ENCODE measurements at regions not wholly inside any gene's neighbourhood (a gene's known extent, or its start where the extent isn't known, plus 50 kb on each side); places are given as distances from the start of the nearest gene placed in this dataset.

DNA sequence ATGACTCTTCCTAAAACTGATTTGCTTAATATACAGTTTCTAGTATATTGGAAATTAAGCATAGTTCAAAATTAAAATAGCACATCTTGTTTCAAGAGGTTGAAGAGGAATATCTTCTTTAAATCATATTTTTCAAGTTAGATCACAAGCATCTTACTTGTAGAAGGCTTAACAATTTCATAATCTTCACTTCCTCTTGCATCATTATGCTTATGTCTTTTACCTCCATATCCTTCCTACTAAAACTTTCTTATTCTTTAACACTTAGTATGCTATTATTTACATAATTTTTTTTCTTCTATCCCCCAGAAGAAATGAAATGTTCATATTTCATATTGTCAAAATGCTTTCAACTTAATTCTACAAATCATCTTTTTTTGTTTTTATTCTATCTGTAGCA is 1354.9 kb upstream of the TMEFF2 start:
- DNase-seq (ENCODE audit: low spot score): no peak

DNA sequence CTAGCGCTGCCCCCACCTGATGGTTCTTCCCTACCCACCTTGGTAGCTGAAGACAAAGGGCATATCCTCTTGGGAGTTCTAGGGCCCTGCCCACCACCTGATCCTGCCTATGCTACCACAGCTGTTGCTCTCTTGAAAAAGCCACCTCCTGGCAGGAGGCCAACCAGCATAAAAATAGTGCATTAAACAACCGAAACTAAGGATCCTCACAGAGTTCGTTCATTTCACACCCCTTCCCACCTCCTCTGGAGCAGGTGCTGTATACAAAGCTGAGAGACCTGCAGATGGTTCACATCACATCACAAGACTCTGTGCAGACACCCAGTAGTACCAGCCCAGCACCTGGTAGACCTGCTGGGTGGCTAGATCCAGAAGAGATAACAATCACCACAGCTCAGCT is 1348.0 kb upstream of the TMEFF2 start:
- no peak for DNase-seq (ENCODE audit: low spot score)

DNA sequence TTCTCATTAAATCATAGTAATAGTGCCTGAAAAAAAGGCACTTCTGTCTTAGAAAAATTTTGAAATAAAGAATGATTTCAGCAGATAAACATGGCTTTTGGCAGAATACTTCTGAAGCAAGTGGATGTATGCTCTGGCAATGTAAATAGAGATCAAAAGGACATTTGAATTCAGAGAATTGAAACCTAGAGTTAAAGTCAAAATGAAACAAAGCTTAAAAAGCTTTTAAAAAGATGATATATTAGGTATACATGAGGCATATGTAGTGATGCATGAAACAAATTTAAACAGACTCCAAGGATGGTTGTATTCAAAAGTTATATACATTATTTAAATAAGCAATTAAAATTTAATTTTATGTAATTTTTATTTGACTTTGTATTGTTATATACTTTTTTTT is 1344.5 kb upstream of the TMEFF2 start:
- DNase-seq (ENCODE audit: low spot score): no peak

DNA sequence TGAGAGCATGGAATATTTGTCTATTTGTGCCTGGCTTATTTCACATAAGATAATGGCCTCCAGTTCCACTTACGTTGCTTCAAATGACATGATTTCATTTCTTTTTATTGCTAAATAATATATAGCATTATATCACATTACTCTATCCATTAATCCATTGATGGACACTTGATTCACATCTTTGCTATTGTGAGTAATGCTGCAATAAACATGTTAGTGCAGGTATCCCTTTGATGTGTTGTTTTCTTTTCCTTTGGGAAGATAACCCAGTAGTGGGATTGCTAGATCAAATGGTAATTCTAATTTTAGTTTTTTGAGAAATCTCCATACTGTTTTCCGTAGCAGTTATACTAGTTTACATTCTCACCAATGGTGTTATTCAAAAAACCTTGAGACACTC is 1343.3 kb upstream of the TMEFF2 start:
- no peak for DNase-seq (ENCODE audit: low spot score)

DNA sequence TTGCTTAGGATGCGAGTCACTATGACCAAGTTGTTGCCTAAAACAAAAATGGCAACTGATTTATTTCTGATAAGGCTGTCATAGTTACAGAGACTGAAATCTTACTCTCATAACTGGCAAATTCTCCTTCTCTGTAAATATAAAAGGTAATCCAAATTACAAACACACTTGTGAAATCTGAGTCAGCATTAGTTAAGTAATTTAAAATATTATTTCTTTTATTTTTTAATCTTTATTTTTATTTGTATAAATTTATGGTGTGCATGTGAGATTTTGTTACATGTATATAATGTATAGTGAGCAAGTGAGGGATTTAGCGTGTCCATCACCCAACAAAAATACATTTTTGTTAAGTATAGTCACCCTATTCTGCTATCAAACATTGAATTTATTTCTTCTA is 1342.8 kb upstream of the TMEFF2 start:
- DNase-seq (ENCODE audit: low spot score): no peak

DNA sequence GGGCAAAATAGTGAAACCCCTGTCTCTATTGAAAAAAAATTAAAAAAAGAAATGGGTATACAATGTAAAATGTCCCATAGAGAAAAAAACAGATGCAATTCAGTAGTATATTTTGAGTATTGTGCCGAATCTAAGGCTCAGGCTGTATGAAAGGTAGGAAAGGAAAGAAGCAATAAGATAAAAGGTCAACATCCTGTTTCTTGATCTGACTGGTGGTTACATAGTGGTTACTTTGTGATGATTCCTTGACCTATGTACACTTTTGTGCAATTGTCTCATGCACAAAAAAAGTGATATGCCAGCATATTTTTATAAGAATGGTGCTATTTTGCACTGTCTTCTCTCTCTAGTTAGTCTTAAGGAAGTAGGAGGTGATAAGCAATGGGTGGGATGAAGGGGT is 1333.7 kb upstream of the TMEFF2 start:
- DNase-seq (ENCODE audit: low spot score): no peak

DNA sequence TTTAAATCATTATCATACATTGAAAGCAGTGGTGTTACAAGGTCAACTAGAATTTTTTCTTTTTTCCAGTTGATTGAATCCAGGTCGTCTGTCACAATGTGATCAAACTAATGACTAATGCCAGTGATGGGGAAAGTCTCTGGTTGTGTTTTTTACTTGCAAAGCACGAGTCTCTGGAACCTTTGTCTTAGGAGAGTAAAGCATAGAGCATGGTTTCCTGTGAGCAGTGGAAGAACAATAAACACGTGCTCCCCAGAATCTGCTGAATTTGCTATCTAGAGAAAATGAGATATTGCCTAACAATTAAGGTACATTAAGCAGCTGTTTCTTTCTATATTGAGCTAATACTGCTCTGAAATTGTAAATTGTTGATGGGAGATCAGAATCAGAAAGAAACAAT is 1332.4 kb upstream of the TMEFF2 start:
- no peak for DNase-seq (ENCODE audit: low spot score)

DNA sequence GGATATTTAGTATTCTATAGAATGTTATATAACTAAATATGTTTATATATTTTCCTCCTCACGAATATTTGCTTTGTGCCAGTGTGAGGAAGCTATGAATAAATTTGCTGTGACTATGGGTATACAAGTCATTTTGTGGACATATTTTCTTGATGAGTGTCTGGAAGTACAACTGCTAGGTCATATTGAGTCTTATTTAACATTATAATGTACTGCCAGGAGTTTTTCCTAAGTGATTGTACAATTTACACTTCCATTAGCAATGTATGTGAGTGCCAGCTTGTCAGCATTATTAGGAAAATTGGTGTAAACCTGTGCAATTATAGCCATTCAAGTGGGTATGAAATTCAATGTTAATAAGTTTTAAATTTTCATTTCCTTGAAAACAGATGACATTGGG is 1328.9 kb upstream of the TMEFF2 start:
- DNase-seq (ENCODE audit: low spot score): no peak

DNA sequence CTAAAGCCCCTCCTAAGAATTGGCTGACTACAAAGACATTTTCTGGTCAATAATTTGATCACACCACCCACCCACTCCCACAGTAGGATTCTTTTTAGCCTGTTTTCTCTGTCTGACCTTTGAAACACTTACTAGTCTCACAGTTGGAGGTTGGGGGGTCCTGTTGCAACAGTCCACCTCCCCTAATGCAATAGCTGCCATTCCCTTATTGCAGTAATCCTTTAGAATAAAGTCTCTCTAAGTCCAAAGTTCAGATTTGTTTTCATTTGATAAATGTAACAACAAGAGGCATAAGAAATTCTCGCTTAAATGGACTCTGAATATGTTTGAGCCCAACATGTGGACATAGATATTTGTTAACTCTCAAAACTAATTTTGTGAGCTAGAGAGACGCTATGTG is 1326.8 kb upstream of the TMEFF2 start:
- no peak for DNase-seq (ENCODE audit: low spot score)

DNA sequence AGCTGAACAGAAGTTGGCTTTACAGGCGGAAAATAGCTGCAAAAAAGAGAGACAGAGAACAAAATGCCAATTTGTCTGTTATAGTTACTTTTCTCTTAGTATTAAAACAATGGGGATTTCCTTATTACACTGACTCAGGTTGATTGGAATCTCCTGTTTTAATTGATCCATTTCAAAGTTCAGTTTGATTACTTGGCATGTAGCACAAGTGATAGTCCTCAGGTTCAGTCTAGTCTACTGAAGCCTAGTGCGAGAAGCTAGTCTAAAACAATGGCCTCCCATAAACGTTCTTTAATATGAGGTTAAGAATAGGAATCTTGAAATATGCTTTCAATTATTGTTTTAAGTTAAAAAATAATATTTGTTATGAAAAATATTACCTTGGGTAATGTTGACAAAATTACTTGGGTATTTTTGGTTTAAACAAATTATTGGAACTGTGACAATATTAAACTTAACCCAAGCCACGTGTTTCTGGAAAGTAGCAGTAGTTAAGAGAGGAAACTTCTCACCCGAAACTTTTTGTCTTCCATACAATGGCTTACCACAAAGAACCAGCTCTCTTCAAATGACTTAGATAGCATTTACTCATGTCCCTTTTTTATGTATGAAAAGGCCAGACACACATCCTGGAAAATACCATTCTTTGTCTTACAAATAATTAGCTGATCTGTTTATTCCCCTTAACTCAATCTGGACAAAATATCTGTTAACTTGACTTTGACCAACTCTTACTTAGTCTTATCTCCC is 1326.2 kb upstream of the TMEFF2 start:
- DNase-seq (ENCODE audit: low spot score): no peak

DNA sequence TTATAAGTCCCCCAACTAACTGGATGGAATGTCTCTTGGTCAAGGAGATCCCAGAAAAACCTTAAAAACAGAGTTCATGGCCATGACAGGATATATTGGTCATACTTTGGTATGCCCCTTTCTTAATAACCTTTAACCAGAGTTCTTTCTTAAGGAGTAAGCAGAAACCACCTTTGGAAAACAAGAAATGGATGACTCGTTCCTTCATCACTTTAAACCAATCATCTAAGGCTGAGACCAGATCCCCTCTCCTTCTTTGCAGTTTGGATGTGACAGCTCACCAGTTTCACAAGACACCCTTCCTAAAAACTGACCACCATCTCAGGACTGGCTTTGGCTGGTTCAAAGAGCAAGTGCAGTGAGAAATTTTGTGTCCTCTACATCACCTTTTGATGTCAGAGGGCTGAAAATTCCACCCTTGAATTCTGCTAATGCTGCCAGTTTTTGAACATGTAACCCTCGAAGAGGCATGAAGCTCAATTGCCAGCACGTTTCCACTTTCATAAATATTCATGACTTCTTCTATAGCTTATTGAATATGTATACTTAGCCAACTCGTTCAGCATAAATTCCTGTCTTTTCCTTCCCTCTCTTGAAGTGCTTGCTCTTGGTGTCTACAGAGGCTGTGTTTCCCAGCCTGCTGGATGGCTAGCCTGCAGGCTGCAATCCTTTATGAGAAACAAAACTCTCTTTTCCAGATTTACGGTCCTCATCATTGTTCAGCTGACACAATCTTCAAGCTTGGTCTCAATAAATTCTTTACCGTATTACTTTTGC is 1323.5 kb upstream of the TMEFF2 start:
- no peak for DNase-seq (ENCODE audit: low spot score)

DNA sequence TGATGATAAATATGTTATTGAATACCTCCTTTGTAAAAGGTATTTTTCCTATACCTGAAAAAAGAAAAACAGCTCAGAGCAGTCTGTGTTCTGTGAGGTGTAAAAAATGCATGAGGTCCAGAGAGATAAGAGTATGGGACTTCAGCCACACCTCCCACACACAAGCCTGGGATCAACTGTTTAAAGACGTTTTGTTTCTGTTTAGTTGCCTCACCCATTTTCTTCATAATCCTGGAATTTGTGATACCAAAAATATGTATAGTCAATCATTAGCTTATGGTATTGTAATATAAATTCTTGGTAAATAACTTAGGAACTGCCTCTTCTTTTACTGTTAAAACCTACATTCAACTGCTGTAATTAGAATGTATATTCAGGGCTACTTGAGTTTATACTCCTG is 1322.9 kb upstream of the TMEFF2 start:
- no peak for DNase-seq (ENCODE audit: low spot score)

DNA sequence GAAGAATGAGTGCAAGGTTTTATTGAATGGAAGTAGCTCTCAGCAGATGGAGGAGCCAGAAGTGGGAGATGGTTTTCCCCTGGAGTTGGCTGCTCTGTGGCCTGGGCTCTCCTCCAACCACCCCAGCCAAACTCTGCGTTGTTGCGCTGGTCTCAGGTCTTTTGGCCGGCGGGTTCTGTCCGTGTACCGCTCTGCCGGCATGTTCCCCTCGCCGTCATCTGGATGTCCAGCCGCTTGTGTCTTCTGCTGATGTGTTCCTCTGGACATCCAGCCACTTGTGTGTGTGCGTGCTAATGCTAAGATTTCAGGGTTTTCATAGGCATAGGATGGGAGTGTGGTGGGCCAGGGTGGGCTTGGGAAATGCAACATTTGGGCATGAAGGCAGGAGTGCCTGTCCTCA is 1311.3 kb upstream of the TMEFF2 start:
- DNase-seq (ENCODE audit: low spot score): no peak

DNA sequence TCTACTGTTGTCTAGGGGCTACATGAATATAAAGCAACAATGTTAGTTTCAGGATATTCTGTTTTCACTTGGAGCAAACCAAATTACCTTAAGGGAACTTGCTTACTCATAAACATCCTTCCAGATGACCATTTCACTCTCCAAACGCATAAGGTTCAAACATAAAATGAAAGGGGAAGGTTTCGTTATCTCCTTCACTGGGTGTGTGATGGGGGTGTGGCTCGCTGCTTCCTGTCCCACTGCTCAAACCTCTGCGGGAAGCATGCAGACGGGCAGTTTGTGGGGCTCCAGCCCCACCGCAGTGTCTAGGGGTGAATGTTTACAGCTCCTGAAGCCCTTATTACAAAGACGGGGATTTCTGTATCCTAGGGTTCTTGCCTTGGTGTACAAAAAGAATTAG is 1310.9 kb upstream of the TMEFF2 start:
- DNase-seq (ENCODE audit: low spot score): no peak

DNA sequence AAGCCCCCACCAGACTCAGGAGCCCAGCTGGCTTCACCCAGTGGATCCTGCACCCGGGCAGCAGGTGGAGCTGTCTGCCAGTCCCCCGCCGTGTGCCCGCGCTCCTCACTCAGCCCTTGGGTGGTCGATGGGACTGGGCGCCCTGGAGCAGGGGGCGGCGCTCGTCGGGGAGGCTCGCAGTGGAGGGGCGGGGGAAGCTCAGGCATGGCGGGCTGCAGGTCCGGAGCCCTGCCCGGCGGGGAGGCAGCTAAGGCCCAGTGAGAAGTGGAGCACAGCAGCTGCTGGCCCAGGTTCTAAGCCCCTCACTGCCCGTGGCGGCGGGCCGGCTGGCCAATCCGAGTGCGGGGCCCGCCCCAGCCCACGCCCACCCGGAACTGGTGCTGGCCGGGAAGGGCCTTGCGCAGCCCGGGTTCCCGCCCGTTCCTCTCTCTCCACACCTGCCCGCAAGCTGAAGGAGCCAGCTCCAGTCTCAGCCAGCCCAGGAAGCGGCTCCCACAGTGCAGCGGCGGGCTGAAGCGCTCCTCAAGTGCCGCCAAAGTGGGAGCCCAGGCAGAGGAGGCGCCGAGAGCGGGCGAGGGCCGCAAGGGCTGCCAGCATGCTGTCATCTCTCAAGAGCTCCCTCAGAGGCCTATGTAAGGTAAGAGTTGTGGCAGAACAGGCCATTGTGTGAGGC is 1307.8 kb upstream of the TMEFF2 start:
- no peak for DNase-seq (ENCODE audit: low spot score)

DNA sequence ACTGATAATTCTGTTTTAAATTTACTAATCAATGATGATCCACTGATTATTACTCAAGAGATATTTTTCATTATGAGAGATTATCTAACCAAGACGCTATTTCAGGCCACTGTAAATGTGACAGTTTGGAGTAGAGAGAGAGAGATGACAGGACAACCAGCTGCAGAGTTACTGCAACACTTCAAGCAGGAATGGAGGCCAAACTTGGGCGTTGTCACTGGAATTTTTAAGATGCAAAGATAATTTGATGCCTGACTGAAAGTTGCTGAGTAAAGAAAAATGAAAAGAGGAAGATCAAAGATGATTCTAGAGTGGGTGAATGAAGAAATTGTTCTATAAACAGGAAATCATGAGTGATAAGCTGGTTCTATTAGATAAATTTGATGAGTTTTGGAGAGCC is 1302.1 kb upstream of the TMEFF2 start:
- no peak for DNase-seq (ENCODE audit: low spot score)

DNA sequence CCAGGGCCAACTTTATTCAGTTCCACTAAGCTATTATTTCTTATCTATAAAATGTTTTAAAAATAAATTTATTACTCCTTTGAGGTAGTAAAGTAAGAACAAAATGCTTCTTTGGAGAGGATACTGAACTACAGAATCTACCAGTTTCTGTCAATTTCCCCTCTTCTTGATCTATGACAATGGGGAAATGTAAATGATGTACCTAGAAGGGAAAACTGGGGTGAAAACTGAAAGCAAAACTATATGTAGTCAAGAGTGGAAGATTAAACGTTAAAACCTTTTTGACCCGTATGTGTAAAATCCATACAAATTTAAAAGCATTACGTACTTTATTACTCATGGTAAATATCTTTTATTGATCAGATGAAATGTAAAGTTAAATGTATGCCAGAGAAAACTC is 1287.8 kb upstream of the TMEFF2 start:
- DNase-seq (ENCODE audit: low spot score): no peak

DNA sequence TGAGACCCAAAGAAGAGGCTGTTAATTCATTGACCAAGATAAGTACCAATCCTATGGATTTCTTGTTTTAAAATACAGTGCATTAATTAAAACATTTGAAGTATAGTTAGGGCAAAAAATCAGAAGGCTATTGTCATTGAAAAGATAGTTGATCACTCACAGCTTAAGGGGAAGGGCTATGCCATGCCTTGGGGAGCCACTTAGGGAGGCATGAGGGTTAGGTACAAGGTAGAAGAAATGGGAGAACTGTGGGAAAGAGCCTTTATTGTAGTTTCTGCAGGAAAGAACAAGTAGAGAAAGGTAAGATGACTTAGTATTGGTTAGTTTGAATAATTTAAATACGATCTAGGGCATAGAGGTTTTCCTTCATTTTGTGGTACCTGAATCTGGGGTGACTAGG is 1285.5 kb upstream of the TMEFF2 start:
- no peak for DNase-seq (ENCODE audit: low spot score)

DNA sequence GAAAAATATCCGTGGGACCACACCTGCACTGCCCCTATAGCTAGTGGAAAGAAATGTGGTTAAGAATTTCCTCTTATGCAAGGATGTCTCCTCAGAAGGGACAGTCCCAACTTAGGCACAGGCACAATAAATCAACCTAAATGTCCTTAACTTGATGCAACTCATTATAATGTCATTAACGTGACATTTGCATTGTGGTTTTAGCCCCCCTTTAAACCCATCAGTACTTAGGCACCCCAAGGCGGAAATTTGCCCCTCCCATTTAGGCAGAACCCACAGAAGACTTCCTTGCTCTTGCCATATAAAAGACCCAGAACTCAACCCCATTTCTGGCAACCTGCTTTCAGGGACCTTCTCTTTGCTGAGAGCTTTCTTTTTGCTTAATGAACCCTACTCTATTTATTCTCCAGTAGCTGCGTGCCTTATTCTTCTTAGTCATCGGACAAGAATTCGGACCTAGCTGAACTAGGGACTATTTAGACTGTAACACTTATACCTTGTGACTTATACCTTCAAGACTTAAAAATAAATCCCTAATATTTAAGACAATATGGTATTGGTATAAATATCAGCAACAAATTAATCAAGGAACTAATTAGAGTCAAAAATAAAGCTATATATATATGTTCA is 1281.6 kb upstream of the TMEFF2 start:
- DNase-seq (ENCODE audit: low spot score): no peak

DNA sequence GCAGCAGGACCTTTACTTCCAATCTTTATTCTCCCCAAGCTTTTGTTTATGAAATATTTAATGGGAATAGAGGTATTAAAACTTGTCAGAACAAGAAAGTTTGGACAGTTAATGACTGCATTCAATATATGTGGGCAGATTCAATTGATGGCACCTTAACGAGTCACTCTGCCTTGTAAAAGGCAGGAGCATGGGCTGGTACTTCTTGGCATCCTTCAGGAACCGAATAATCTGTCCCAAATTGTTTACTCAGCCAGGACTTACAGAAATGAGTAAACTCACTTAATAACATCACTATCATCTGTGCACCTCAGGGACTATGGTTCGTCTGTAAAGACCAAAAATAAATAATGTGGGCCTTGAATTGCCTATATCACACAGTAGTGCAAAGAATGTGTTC is 1280.3 kb upstream of the TMEFF2 start:
- DNase-seq (ENCODE audit: low spot score): no peak

DNA sequence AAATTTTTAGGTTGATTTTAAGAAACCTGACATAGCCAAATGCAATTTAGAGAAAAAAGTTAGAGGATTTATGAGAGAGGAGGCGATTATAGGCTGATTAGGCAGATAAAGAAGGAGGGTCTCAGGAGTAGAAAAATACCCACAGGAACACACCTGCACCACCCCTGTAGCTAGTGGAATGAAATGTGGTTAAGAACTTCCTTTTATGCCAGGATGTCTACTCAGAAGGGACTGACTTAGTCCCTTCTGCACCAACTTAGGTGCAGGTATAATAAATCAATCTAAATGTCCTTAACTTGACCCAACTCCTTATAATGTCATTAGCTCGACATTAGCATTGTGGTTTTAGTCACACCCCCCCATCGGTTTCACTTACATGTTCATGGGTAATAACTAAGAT is 1274.5 kb upstream of the TMEFF2 start:
- no peak for DNase-seq (ENCODE audit: low spot score)

DNA sequence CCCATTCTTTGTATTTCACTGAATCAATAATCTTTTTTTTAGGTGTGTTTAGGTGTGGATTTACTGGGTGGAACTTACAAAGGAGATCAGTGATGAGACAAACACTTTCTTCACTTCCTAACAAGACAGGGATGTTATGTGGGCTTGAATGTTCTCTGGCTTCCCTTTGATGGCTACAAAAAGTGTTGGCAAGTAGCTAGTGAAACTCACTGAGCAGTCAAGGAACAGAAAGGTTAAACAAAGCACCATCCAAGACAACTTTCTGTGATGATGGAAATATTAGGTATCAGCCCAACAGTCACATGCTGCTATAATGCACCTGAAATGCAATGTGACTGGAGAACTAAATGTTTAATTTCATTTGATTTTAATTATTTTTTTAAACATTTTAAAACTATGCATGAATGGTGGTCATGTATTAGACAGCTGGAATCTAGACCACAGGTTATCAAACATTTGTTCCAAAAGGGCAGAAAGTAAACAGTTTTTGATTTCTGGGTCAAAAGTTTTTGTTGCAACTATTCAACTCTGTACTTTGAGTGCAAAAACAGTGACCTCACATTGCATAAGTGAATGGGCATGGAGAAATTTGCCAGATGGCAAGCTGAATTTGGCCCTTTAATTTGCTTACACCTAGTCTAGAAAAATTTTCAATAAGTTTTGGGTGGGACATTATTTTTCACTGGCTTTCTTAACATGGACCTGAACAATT is 1272.7 kb upstream of the TMEFF2 start:
- DNase-seq (ENCODE audit: low spot score): no peak

All from germinal center (tissue), 1 donor.